ENCODE measurements at regions not wholly inside any gene's neighbourhood (a gene's known extent, or its start where the extent isn't known, plus 50 kb on each side); places are given as distances from the start of the nearest gene placed in this dataset.

DNA sequence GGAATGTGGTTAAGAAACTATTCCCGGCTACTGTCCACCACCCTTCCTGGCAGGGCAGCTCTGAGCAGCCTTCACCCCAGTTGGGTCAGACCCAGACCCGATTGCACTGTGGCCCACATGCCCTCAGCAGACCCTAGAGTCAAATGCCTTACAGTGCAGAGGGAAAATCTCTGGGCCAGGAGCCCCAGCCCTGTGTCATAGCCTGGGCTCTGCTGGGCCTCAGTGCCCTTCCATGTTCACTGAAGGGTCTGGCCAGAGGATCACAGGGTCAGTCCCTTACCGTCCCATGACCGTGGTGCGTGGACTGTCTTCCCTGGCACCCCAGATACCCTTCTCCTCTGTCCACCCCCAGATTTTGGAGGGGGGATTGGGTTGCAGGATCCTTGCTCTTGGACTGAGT, 73.5 kb upstream of the COL5A1 start:
- H3K9me3 ChIP-seq (ENCODE audit: severe bottlenecking): no peaks in the 10 kb centered on the region
- no peak for TF ChIP-seq CTCF (IDR thresholded peaks at IDR 0.05; ENCODE audit: poor library complexity, severe bottlenecking)
- no peaks in the 10 kb centered on the region for H3K27me3 ChIP-seq (ENCODE audit: insufficient read depth, poor library complexity, severe bottlenecking)
- no peaks in the 10 kb centered on the region for H3K4me1 ChIP-seq (ENCODE audit: insufficient read depth, poor library complexity, severe bottlenecking)
- H3K36me3 ChIP-seq (ENCODE audit: low read depth): no peaks in the 10 kb centered on the region
- DNase-seq (ENCODE audit: low spot score) (peak; percentile 8), ATAC-seq (ENCODE audit: low read depth) (no peak)
- no peak overlapping the region for H3K27ac ChIP-seq (ENCODE audit: poor library complexity, severe bottlenecking)
- no peak overlapping the region for H3K4me3 ChIP-seq (ENCODE audit: severe bottlenecking)

- Histone ChIP-seq H3K4me1 (ENCODE audit: insufficient read depth, poor library complexity, severe bottlenecking) (no peaks in the 10 kb centered on the region), H3K36me3 (ENCODE audit: low read depth) (no peaks in the 10 kb centered on the region), H3K27ac (ENCODE audit: poor library complexity, severe bottlenecking) (no peak overlapping the region), H3K9me3 (ENCODE audit: severe bottlenecking) (no peaks in the 10 kb centered on the region), H3K4me3 (ENCODE audit: severe bottlenecking) (no peak overlapping the region), H3K27me3 (ENCODE audit: insufficient read depth, poor library complexity, severe bottlenecking) (no peaks in the 10 kb centered on the region)
- ATAC-seq (ENCODE audit: low read depth): no peak
- DNase-seq (ENCODE audit: low spot score): no peak
- TF ChIP-seq CTCF (IDR thresholded peaks at IDR 0.05; ENCODE audit: poor library complexity, severe bottlenecking): no peak
Observed at GRCh38 chr9:134568811-134569210, 72.8 kb upstream of the COL5A1 start.

GRCh38 chr9:134569626-134570025, 72.0 kb upstream of the COL5A1 start:
- Histone ChIP-seq H3K9me3 (ENCODE audit: severe bottlenecking) (no peaks in the 10 kb centered on the region), H3K27me3 (ENCODE audit: insufficient read depth, poor library complexity, severe bottlenecking) (no peaks in the 10 kb centered on the region), H3K4me3 (ENCODE audit: severe bottlenecking) (no peak overlapping the region), H3K36me3 (ENCODE audit: low read depth) (no peaks in the 10 kb centered on the region), H3K27ac (ENCODE audit: poor library complexity, severe bottlenecking) (no peak overlapping the region), H3K4me1 (ENCODE audit: insufficient read depth, poor library complexity, severe bottlenecking) (no peaks in the 10 kb centered on the region)
- DNase-seq (ENCODE audit: low spot score) (no peak), ATAC-seq (ENCODE audit: low read depth) (no peak)
- no peak for TF ChIP-seq CTCF (IDR thresholded peaks at IDR 0.05; ENCODE audit: poor library complexity, severe bottlenecking)

DNA sequence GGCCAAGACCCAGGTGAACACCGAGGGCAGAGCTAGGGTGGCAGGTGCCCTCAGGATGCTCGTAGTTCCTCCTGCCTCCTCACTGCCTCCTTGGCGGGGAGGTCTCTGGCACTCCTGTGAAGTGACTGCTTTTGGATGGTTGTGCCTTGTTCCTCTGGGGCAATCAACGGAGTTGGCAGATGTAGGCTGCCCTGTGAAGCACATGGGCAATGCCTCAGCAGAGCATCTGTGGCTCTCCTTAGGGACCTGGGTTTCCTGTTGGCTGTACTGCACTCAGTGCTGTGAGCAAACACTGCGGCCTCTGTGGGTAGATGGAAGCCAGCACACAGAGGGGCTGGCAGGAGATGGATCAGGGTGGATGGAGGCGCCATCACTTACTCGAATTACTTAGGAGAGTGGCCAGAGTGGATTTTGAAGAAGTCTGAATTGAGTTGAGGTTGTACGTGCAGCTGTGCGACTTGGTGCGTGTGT, 71.4 kb upstream of the COL5A1 start:
- H3K4me1 ChIP-seq (ENCODE audit: insufficient read depth, poor library complexity, severe bottlenecking): no peaks in the 10 kb centered on the region
- no peak for TF ChIP-seq CTCF (IDR thresholded peaks at IDR 0.05; ENCODE audit: poor library complexity, severe bottlenecking)
- H3K27ac ChIP-seq (ENCODE audit: poor library complexity, severe bottlenecking): no peak overlapping the region
- H3K4me3 ChIP-seq (ENCODE audit: severe bottlenecking): no peak overlapping the region
- H3K9me3 ChIP-seq (ENCODE audit: severe bottlenecking): no peaks in the 10 kb centered on the region
- H3K27me3 ChIP-seq (ENCODE audit: insufficient read depth, poor library complexity, severe bottlenecking): no peaks in the 10 kb centered on the region
- peak; percentile 26 for DNase-seq (ENCODE audit: low spot score)
- H3K36me3 ChIP-seq (ENCODE audit: low read depth): no peaks in the 10 kb centered on the region
- ATAC-seq (ENCODE audit: low read depth): no peak

GRCh38 chr9:134570711-134571325, 70.8 kb upstream of the COL5A1 start:
- DNase-seq (ENCODE audit: low spot score) (peak; percentile 37), ATAC-seq (ENCODE audit: low read depth) (no peak)
- Histone ChIP-seq H3K27me3 (ENCODE audit: insufficient read depth, poor library complexity, severe bottlenecking) (no peaks in the 10 kb centered on the region), H3K9me3 (ENCODE audit: severe bottlenecking) (no peaks in the 10 kb centered on the region), H3K27ac (ENCODE audit: poor library complexity, severe bottlenecking) (no peak overlapping the region), H3K4me3 (ENCODE audit: severe bottlenecking) (no peak overlapping the region), H3K4me1 (ENCODE audit: insufficient read depth, poor library complexity, severe bottlenecking) (no peaks in the 10 kb centered on the region), H3K36me3 (ENCODE audit: low read depth) (no peaks in the 10 kb centered on the region)
- no peak for TF ChIP-seq CTCF (IDR thresholded peaks at IDR 0.05; ENCODE audit: poor library complexity, severe bottlenecking)
